HG03159 (cell line): ENCODE measurements at regions not wholly inside any gene's neighbourhood (a gene's known extent, or its start where the extent isn't known, plus 50 kb on each side); places are given as distances from the start of the nearest gene placed in this dataset.
"Not testable (repeated sequence)": the region's sequence is repeated elsewhere in the genome, so short reads cannot be mapped to it uniquely, and the experiment has no call there.

Experiments
- ATAC-seq: cut with Tn5 transposase; IDR thresholded peaks from one replicate; pipeline ENCODE4 v1.9.1; 2021; ENCODE audit warnings: mild to moderate bottlenecking, moderate library complexity; ENCODE audit not compliant: unreplicated experiment

GRCh38 chr7:96921771-96922170 lies 83.6 kb upstream of the DLX6 start:
- ATAC-seq, result no peak

- not testable (repeated sequence) for ATAC-seq
Measured at GRCh38 chr7:96923345-96923744, 82.0 kb upstream of the DLX6 start.

GRCh38 chr7:96927131-96927530 lies 78.2 kb upstream of the DLX6 start:
- ATAC-seq, result no peak

- no peak for ATAC-seq
Measured at GRCh38 chr7:96928965-96929364, 76.4 kb upstream of the DLX6 start.

GRCh38 chr7:96931891-96932290 lies 73.5 kb upstream of the DLX6 start:
- ATAC-seq, result no peak

DNA sequence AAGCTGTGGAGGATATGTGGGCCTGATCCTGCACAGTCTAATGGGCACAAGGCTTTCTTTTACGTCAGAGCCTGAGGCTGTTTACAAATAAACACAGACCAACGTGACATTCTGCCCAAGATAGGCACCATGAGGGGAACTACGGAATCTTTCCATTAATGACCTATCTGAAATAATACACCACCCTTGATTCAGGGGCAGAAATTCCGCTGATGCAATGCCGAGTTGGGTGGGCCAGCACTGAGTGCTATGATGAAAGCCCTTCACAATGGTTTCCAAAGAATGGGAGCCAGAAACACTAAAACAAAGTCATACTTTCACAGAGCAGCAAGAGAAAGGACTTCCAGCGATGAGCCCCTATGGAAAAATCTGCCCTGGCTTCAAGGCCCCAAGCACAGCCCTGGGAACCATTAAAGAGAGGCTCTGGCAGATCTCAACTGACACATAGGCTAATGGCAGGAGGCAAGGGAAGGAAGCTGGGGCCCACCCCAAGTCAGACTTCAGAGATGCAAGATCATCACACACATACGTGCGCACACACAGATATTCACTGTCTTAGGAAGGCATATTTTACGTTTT lies 72.2 kb upstream of the DLX6 start:
- no peak for ATAC-seq

DNA sequence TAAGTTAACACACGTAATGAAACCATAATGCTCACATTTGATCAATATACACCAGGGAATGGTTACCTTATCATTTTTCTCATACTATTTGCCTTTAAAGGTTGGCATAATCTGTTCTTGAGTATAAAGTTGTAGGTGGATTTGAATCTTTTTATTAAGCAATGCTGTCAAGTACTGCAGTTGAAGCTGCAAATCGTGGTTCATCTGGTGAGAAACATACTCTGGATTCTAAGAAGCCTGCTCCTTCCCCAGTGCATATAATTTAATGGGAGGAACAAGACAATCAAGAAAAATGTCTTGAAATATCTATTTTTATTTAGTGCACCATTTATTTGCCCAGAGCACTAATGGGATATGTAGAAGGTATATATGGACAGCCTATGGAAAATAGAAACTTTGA lies 68.7 kb upstream of the DLX6 start:
- no peak for ATAC-seq

DNA sequence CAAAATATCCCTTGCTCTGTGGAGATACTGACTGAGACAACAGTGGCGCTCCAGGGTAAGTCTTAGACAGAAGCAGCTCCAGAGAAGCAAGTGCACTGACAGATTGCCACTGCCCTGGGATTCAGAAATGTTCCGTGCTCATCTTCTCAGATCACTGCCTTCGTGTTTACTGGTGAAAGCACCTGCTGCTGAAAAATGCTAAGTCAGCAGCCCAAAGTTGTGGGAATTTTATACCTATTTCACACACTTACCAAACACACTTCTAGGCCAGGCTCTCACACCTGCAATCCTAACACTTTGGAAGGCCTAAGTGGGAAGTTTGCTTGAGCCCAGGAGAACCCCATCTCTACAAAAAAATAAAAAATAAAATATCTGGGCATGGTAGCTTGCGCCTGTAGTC lies 63.2 kb upstream of the DLX6 start:
- ATAC-seq, result no peak

DNA sequence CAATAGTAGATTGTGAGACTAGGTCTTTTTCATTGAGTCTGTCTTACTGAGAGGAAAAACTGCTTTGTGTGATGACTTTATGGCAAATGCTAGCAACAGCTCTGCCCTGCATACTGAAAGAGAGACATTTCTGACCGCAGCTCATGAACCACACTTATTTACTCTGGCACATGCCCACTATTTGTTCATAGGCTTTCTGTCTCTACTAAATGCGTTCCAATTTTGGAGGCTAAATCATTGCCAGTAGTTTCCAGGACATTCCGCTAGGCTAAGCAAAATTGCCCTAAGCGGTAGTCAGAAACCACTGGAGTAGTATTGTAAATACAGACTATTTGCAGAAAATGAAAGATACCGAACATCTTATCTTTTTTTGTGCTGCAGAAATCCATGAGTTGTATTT lies 55.6 kb upstream of the DLX6 start:
- ATAC-seq, result no peak

GRCh38 chr7:96952974-96953391 lies 52.4 kb upstream of the DLX6 start:
- ATAC-seq, result no peak

- ATAC-seq, result no peak
Measured at GRCh38 chr7:96953676-96954513, 51.5 kb upstream of the DLX6 start.
